ENCODE measurements at regions not wholly inside any gene's neighbourhood (a gene's known extent, or its start where the extent isn't known, plus 50 kb on each side); places are given as distances from the start of the nearest gene placed in this dataset.
"Not testable (repeated sequence)": the region's sequence is repeated elsewhere in the genome, so short reads cannot be mapped to it uniquely, and the experiment has no call there.

DNA sequence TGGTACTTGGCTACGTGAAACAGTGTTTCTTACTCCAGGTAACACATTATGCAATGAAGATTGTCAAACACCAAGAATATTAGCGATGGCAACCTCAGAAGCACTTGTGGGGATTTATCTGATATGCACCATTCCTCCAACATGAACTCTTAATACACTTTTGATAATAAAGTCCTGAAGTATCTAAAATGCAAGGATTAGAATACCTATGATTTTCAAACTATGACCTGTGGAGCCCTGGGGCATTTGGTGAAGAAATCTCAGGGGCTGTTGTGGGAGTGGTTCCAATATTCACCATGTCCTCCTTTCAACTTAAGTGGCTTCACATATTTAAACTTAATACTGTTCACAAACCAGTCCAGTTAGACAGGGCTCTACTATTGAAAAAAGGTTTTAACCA is 214.6 kb upstream of the POU5F2 start:
- ATAC-seq (replicated peaks in 1 of 2) (no peak), DNase-seq (no peak)
- peaks cover 0 to 2% of the 10 kb centered on the region in 2 donors for H3K9me3 Mint-ChIP-seq
- no peak overlapping the region for H3K4me3 Mint-ChIP-seq
- H3K4me1 Mint-ChIP-seq (ENCODE audit: low read depth) = no peaks in the 10 kb centered on the region
- no peaks in the 10 kb centered on the region for H3K27me3 Mint-ChIP-seq (ENCODE audit: low read depth)
- peaks cover 3 to 17% of the 10 kb centered on the region in 2 donors for H3K36me3 Mint-ChIP-seq (ENCODE audit: insufficient read depth in 2 of 2)
- H3K27ac Mint-ChIP-seq = no peak overlapping the region

GRCh38 chr5:93954421-93955069 is 213.1 kb upstream of the POU5F2 start:
- DNase-seq (no peak), ATAC-seq (replicated peaks in 1 of 2) (no peak)
- H3K36me3 Mint-ChIP-seq (ENCODE audit: insufficient read depth in 2 of 2) = peaks cover 3 to 18% of the 10 kb centered on the region in 2 donors
- peaks cover 0 to 5% of the 10 kb centered on the region in 2 donors for H3K9me3 Mint-ChIP-seq
- no peaks in the 10 kb centered on the region for H3K27me3 Mint-ChIP-seq (ENCODE audit: low read depth)
- no peaks in the 10 kb centered on the region for H3K4me1 Mint-ChIP-seq (ENCODE audit: low read depth)
- no peak overlapping the region for H3K27ac Mint-ChIP-seq
- no peak overlapping the region for H3K4me3 Mint-ChIP-seq

- ATAC-seq (replicated peaks in 1 of 2) = no peak
These were observed 212.0 kb upstream of the POU5F2 start for GRCh38 chr5:93953442-93953841.

GRCh38 chr5:93941897-93942296 is 200.5 kb upstream of the POU5F2 start:
- ATAC-seq (replicated peaks in 1 of 2) (no peak), DNase-seq (no peak)
- H3K4me3 Mint-ChIP-seq = no peak overlapping the region
- H3K4me1 Mint-ChIP-seq (ENCODE audit: low read depth) = no peaks in the 10 kb centered on the region
- no peaks in the 10 kb centered on the region for H3K27me3 Mint-ChIP-seq (ENCODE audit: low read depth)
- peaks cover 0 to 2% of the 10 kb centered on the region in 2 donors for H3K36me3 Mint-ChIP-seq (ENCODE audit: insufficient read depth in 2 of 2)
- no peaks in the 10 kb centered on the region for H3K9me3 Mint-ChIP-seq
- H3K27ac Mint-ChIP-seq = no peak overlapping the region

More at GRCh38 chr5:93953442-93953841, 212.0 kb upstream of the POU5F2 start:
- Mint-ChIP-seq H3K9me3 (peaks cover 3 to 8% of the 10 kb centered on the region in 2 donors), H3K4me3 (no peak overlapping the region), H3K27ac (no peak overlapping the region), H3K36me3 (ENCODE audit: insufficient read depth in 2 of 2) (peaks cover 6 to 18% of the 10 kb centered on the region in 2 donors), H3K4me1 (ENCODE audit: low read depth) (no peaks in the 10 kb centered on the region), H3K27me3 (ENCODE audit: low read depth) (no peaks in the 10 kb centered on the region)
- no peak for DNase-seq

DNA sequence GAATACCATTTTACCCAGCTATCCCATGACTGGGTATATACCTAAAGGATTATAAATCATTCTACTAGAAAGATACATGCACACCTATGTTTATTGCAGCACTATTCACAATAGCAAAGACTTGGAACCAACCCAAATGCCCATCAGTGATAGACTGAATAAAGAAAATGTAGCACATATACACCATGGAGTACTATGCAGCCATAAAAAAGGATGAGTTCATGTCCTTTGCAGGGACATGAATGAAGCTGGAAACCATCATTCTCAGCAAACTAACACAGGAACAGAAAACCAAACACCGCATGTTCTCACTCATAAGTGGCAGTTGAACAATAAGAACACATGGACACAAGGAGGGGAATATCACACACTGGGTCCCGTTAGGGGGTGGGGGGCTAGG is 191.9 kb upstream of the POU5F2 start:
- not testable (repeated sequence) for H3K27me3 Mint-ChIP-seq (ENCODE audit: low read depth); DNase-seq; ATAC-seq (replicated peaks in 1 of 2); H3K27ac Mint-ChIP-seq; H3K4me3 Mint-ChIP-seq; H3K9me3 Mint-ChIP-seq; H3K36me3 Mint-ChIP-seq (ENCODE audit: insufficient read depth in 2 of 2); H3K4me1 Mint-ChIP-seq (ENCODE audit: low read depth)

GRCh38 chr5:93930098-93930497 is 188.7 kb upstream of the POU5F2 start:
- no peak for DNase-seq
- Mint-ChIP-seq H3K27me3 (ENCODE audit: low read depth) (no peaks in the 10 kb centered on the region), H3K4me3 (no peak overlapping the region), H3K4me1 (ENCODE audit: low read depth) (no peaks in the 10 kb centered on the region), H3K9me3 (no peaks in the 10 kb centered on the region), H3K27ac (no peak overlapping the region), H3K36me3 (ENCODE audit: insufficient read depth in 2 of 2) (peaks cover 0 to 5% of the 10 kb centered on the region in 2 donors)
- ATAC-seq (replicated peaks in 1 of 2) = no peak

- ATAC-seq (replicated peaks in 1 of 2) (no peak), DNase-seq (no peak)
- H3K9me3 Mint-ChIP-seq = no peaks in the 10 kb centered on the region
- H3K36me3 Mint-ChIP-seq (ENCODE audit: insufficient read depth in 2 of 2) = peaks cover 0 to 5% of the 10 kb centered on the region in 2 donors
- H3K27ac Mint-ChIP-seq = no peak overlapping the region
- H3K4me3 Mint-ChIP-seq = no peak overlapping the region
- no peaks in the 10 kb centered on the region for H3K4me1 Mint-ChIP-seq (ENCODE audit: low read depth)
- no peaks in the 10 kb centered on the region for H3K27me3 Mint-ChIP-seq (ENCODE audit: low read depth)
These were observed 187.7 kb upstream of the POU5F2 start for GRCh38 chr5:93929131-93929530.

DNA sequence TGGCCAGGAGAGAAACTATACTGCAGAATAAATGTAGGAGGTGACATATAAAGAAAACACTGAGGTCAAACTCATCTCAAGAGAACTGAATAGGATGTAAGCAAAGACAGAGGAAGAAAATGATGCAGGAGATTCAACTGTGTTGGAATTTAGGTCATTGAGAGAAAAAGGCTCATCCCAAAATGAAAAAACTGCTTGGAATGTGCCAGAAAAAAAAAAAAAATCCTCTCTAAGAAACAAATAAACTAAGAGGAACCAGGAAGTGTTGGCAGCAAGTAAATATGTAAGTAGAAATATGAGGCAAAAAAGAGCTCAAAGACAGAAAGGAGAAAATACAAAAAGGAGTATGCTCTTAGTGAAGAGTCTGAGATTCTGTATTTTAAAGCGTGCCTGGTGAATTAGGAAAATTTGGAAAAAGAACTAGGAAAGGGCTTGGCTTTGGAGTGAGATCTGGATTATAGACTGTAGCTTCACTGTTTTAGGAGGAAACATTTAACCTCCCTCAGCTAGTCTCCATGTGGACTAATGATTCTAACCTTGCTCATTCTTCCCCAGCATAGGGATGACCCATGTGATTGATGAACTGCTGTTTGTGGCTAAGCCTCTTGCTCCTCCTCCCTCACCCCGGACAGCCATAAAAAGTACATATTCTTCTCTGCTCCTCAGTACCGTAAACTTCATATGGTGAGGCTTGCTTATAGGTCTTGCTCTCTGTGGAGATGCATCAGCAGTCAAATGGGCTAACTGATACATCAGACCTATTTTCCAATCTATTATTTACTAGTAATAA is 185.6 kb upstream of the POU5F2 start:
- no peak for DNase-seq
- no peak for ATAC-seq (replicated peaks in 1 of 2)
- peak overlapping the region; percentile 46 for H3K27ac Mint-ChIP-seq
- no peaks in the 10 kb centered on the region for H3K9me3 Mint-ChIP-seq
- H3K36me3 Mint-ChIP-seq (ENCODE audit: insufficient read depth in 2 of 2) = no peaks in the 10 kb centered on the region
- H3K27me3 Mint-ChIP-seq (ENCODE audit: low read depth) = no peaks in the 10 kb centered on the region
- no peak overlapping the region for H3K4me3 Mint-ChIP-seq
- no peaks in the 10 kb centered on the region for H3K4me1 Mint-ChIP-seq (ENCODE audit: low read depth)

GRCh38 chr5:93925321-93925720 is 183.9 kb upstream of the POU5F2 start:
- Mint-ChIP-seq H3K36me3 (ENCODE audit: insufficient read depth in 2 of 2) (no peaks in the 10 kb centered on the region), H3K9me3 (no peaks in the 10 kb centered on the region), H3K27ac (no peak overlapping the region), H3K27me3 (ENCODE audit: low read depth) (no peaks in the 10 kb centered on the region), H3K4me3 (no peak overlapping the region), H3K4me1 (ENCODE audit: low read depth) (no peaks in the 10 kb centered on the region)
- ATAC-seq (replicated peaks in 1 of 2) (no peak), DNase-seq (no peak)

GRCh38 chr5:93924628-93925027 is 183.2 kb upstream of the POU5F2 start:
- no peak overlapping the region for H3K4me3 Mint-ChIP-seq
- no peaks in the 10 kb centered on the region for H3K9me3 Mint-ChIP-seq
- H3K27ac Mint-ChIP-seq = no peak overlapping the region
- H3K27me3 Mint-ChIP-seq (ENCODE audit: low read depth) = no peaks in the 10 kb centered on the region
- DNase-seq (no peak), ATAC-seq (replicated peaks in 1 of 2) (no peak)
- no peaks in the 10 kb centered on the region for H3K36me3 Mint-ChIP-seq (ENCODE audit: insufficient read depth in 2 of 2)
- H3K4me1 Mint-ChIP-seq (ENCODE audit: low read depth) = no peaks in the 10 kb centered on the region

GRCh38 chr5:93922551-93922950 is 181.2 kb upstream of the POU5F2 start:
- Mint-ChIP-seq H3K4me1 (ENCODE audit: low read depth) (no peaks in the 10 kb centered on the region), H3K27ac (no peak overlapping the region), H3K9me3 (no peaks in the 10 kb centered on the region), H3K36me3 (ENCODE audit: insufficient read depth in 2 of 2) (no peaks in the 10 kb centered on the region), H3K4me3 (no peak overlapping the region), H3K27me3 (ENCODE audit: low read depth) (no peaks in the 10 kb centered on the region)
- DNase-seq (no peak), ATAC-seq (replicated peaks in 1 of 2) (no peak)

GRCh38 chr5:93921001-93921400 is 179.6 kb upstream of the POU5F2 start:
- DNase-seq (no peak), ATAC-seq (replicated peaks in 1 of 2) (no peak)
- Mint-ChIP-seq H3K4me3 (no peak overlapping the region), H3K4me1 (ENCODE audit: low read depth) (no peaks in the 10 kb centered on the region), H3K36me3 (ENCODE audit: insufficient read depth in 2 of 2) (no peaks in the 10 kb centered on the region), H3K9me3 (no peaks in the 10 kb centered on the region), H3K27me3 (ENCODE audit: low read depth) (no peaks in the 10 kb centered on the region), H3K27ac (peak overlapping the region; percentile 72)

DNA sequence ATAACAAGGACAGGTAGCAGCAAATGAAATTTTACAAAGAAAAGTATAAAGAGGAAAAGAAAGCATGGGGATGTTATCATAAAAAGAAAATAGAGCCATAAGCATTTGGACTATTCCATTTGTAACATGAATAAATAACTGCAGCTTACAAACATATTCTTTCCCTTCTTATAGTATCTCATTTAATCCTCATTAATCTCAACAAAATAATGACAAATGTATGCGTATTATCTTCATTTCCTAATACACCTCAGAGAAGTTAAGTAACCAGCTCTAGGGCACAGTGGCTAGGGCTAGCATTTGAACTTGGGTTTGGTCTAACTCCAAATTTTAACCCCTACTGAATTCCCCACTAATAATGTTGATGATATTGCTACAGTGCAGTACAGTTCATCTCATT is 175.5 kb upstream of the POU5F2 start:
- Mint-ChIP-seq H3K27me3 (ENCODE audit: low read depth) (no peaks in the 10 kb centered on the region), H3K9me3 (no peaks in the 10 kb centered on the region), H3K27ac (no peak overlapping the region), H3K36me3 (ENCODE audit: insufficient read depth in 2 of 2) (no peaks in the 10 kb centered on the region), H3K4me1 (ENCODE audit: low read depth) (no peaks in the 10 kb centered on the region), H3K4me3 (no peak overlapping the region)
- DNase-seq = no peak
- no peak for ATAC-seq (replicated peaks in 1 of 2)

- Mint-ChIP-seq H3K36me3 (ENCODE audit: insufficient read depth in 2 of 2) (no peaks in the 10 kb centered on the region), H3K27ac (no peak overlapping the region), H3K4me1 (ENCODE audit: low read depth) (no peaks in the 10 kb centered on the region), H3K9me3 (no peaks in the 10 kb centered on the region), H3K27me3 (ENCODE audit: low read depth) (no peaks in the 10 kb centered on the region), H3K4me3 (no peak overlapping the region)
- peak in 1 of 2 donors; percentile 22 for ATAC-seq (replicated peaks in 1 of 2)
- no peak for DNase-seq
These were observed 173.7 kb upstream of the POU5F2 start for GRCh38 chr5:93915142-93915553.
